HG03103 (cell line): ENCODE measurements at regions not wholly inside any gene's neighbourhood (a gene's known extent, or its start where the extent isn't known, plus 50 kb on each side); places are given as distances from the start of the nearest gene placed in this dataset.

ENCODE experiments used
- ATAC-seq: cut with Tn5 transposase; IDR thresholded peaks from one replicate; pipeline ENCODE4 v1.9.1; 2021; ENCODE audit warnings: low read depth; ENCODE audit not compliant: unreplicated experiment

- ATAC-seq: no peak
Observed at GRCh38 chr2:67346718-67347407, 50.3 kb upstream of the ETAA1 start.
